GM12878 (cell line): ENCODE measurements at regions not wholly inside any gene's neighbourhood (a gene's known extent, or its start where the extent isn't known, plus 50 kb on each side); places are given as distances from the start of the nearest gene placed in this dataset.

ENCODE experiments used
- ATAC-seq: fragments of 200-7000 bp; cut with Tn5 transposase; 3 replicates; pipeline ENCODE4 v1.9.1; 2020; ENCODE audit warnings: mild to moderate bottlenecking, moderate library complexity
- BruUV-seq: library from RNA; stranded (reverse); fragments of 400-500 nt; replicated peaks from 2 replicates; lab custom pipeline; 2021; lab: Mats Ljungman, UMichigan
- CTCF ChIA-PET: fragments of 300-600 bp; sonication (Branson Sonifier 250); formaldehyde crosslinking; extraction: SDS; loops from one replicate; lab custom pipeline; 2021; ENCODE audit warnings: inconsistent platforms; lab: Yijun Ruan, JAX
- POLR2A ChIA-PET: fragments of 350-600 bp; formaldehyde crosslinking; extraction: SDS; loops from one replicate; lab custom pipeline; 2021; ENCODE audit warnings: inconsistent platforms; lab: Charles Lee
- RAD21 ChIA-PET: fragments of 300-600 bp; sonication (Branson Sonifier 250); formaldehyde crosslinking; loops from one replicate; lab custom pipeline; 2023; ENCODE audit warnings: antibody characterized with exemption; ENCODE audit not compliant: unreplicated experiment; lab: Charles Lee
- SMC1A ChIA-PET: fragments of 300-600 bp; sonication (Branson Sonifier 250); formaldehyde crosslinking; loops from one replicate; lab custom pipeline; 2023; ENCODE audit not compliant: unreplicated experiment, uncharacterized antibody; lab: Charles Lee
- DNase-seq: peaks from one replicate; pipeline ENCODE4 v3.0.0-alpha.2; 2011; ENCODE audit warnings: low read depth, low spot score
- FAIRE-seq: peaks from 3 replicates; lab custom pipeline; 2011; peaks lifted over from hg19 to GRCh38; lab: Jason Lieb, UNC
- H2AFZ ChIP-seq: 2 replicates; pipeline ENCODE4 v1.6.0; 2011; ENCODE audit warnings: low read depth, low read length, control low read depth; ENCODE audit not compliant: control insufficient read depth
- H3K27ac ChIP-seq: 2 replicates; pipeline ENCODE4 v1.5.1; 2011; ENCODE audit warnings: control low read depth; ENCODE audit not compliant: control insufficient read depth, insufficient read depth
- H3K27me3 ChIP-seq, 2 experiments: replicated peaks in 1 of 2; 2 replicates each; pipeline versions ENCODE4 v1.6.0 to v1.6.1; 2011; ENCODE audit warnings: low read length in 1 of 2; ENCODE audit not compliant: control insufficient read depth in 2 of 2, insufficient read depth in 2 of 2
- H3K36me3 ChIP-seq, 2 experiments: 2 replicates each; pipeline ENCODE4 v1.5.1; 2011; ENCODE audit warnings: low read length in 1 of 2; ENCODE audit not compliant: control insufficient read depth in 2 of 2, insufficient read depth in 2 of 2
- H3K4me1 ChIP-seq: 2 replicates; pipeline ENCODE4 v1.6.1; 2011; ENCODE audit warnings: mild to moderate bottlenecking, low read length, moderate library complexity, mixed read lengths; ENCODE audit not compliant: control insufficient read depth, insufficient read depth
- H3K4me2 ChIP-seq: 2 replicates; pipeline ENCODE4 v1.6.0; 2011; ENCODE audit warnings: control low read depth; ENCODE audit not compliant: control insufficient read depth, insufficient read depth
- H3K4me3 ChIP-seq: fragments of 200-600 bp; sonication (generic); 2 replicates; pipeline ENCODE4 v1.5.1; 2016
- H3K79me2 ChIP-seq: 2 replicates; pipeline ENCODE4 v1.6.0; 2011; ENCODE audit warnings: low read length; ENCODE audit not compliant: control insufficient read depth, insufficient read depth
- H3K9ac ChIP-seq: 2 replicates; pipeline ENCODE4 v1.8.0; 2011; ENCODE audit warnings: low read length, control low read depth, mixed read lengths; ENCODE audit not compliant: control insufficient read depth, insufficient read depth
- H3K9me3 ChIP-seq: replicated peaks from 3 replicates; pipeline ENCODE4 v1.5.1; 2011; ENCODE audit warnings: mild to moderate bottlenecking, low read length; ENCODE audit not compliant: control insufficient read depth, insufficient read depth
- H4K20me1 ChIP-seq: 2 replicates; pipeline ENCODE4 v1.6.0; 2011; ENCODE audit not compliant: control insufficient read depth, insufficient read depth
- CHD2 ChIP-seq: IDR thresholded peaks from 2 replicates; pipeline ENCODE4 v1.6.1; 2011; ENCODE audit warnings: low read depth, low read length, improper control_type of control experiment, borderline replicate concordance
- CREM ChIP-seq: IDR thresholded peaks from 2 replicates; pipeline ENCODE4 v1.6.1; 2014; ENCODE audit warnings: antibody characterized with exemption, low read depth
- FOXK2 ChIP-seq: fragments of 450-650 bp; IDR thresholded peaks from 2 replicates; pipeline ENCODE4 v1.6.1; 2017; ENCODE audit warnings: mild to moderate bottlenecking, moderate library complexity
- NFXL1 ChIP-seq: fragments of 450-650 bp; IDR thresholded peaks from 2 replicates; pipeline ENCODE4 v1.6.1; 2017; ENCODE audit warnings: antibody characterized with exemption, mild to moderate bottlenecking, borderline replicate concordance
- PAX5 ChIP-seq: IDR thresholded peaks from 2 replicates; pipeline ENCODE4 v1.6.1; 2011; ENCODE audit warnings: low read depth, low read length, borderline replicate concordance
- RAD51 ChIP-seq: fragments of 450-650 bp; IDR thresholded peaks from 2 replicates; pipeline ENCODE4 v1.6.1; 2016; ENCODE audit warnings: moderate library complexity, mild to moderate bottlenecking, inconsistent platforms
- SIN3A ChIP-seq: IDR thresholded peaks from 2 replicates; pipeline ENCODE4 v1.6.1; 2012; ENCODE audit warnings: low read depth, low read length, improper control_type of control experiment
- STAT3 ChIP-seq: IDR thresholded peaks from 2 replicates; pipeline ENCODE4 v1.6.1; 2011; ENCODE audit warnings: low read depth, low read length, improper control_type of control experiment
- WGBS: methylation state at CpG from one replicate; pipeline ENCODE4 v1.1.6; 2016; ENCODE audit warnings: low lambda C conversion rate; ENCODE audit not compliant: insufficient replicate concordance, insufficient coverage; ENCODE audit errors: missing lambda C conversion rate; 5-methylcytosine and 5-hydroxymethylcytosine counted together
- in situ Hi-C: fragments of 300-500 bp; cut with MboI; formaldehyde crosslinking; loops from 9 replicates; pipeline ENCODE4 v1.14.3; 2018; ENCODE audit warnings: mixed read lengths
- intact Hi-C: fragments of 100-400 bp; cut with micrococcal nuclease; formaldehyde crosslinking; loops from one replicate; pipeline ENCODE4 v1.14.2; 2022; ENCODE audit not compliant: unreplicated experiment
- TF ChIP-seq, protein P1 (sequence below): fragments of 450-650 bp; conservative IDR thresholded peaks from 2 replicates; pipeline ENCODE4 v1.6.1; 2017; ENCODE audit warnings: mild to moderate bottlenecking, moderate library complexity
- TF ChIP-seq, protein P2 (sequence below): fragments of 450-650 bp; IDR thresholded peaks from 2 replicates; pipeline ENCODE4 v1.6.1; 2017; ENCODE audit warnings: antibody characterized with exemption, mild to moderate bottlenecking, moderate library complexity

DNA sequence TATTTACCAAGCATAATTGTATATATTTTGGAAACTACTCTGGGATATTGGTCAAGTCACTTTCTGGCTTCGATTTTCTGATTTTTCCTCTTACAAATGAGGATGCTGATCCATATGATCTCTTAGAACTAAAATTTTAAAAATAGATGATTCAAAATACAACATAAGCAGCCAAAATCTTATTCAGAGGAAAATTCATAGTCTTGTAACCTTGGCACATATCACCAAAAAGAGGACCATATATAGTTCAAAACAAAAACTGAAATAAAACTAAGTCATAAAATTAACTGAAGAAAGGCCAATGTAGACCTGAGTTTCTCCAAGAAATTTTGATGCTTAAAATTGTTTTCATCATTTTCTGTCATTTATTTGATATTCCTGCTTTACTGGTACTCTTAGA is 768.3 kb downstream of the SORCS3 start (continued):
- no peak for TF ChIP-seq FOXK2
- TF ChIP-seq, all 136 proteins: peak for 0

DNA sequence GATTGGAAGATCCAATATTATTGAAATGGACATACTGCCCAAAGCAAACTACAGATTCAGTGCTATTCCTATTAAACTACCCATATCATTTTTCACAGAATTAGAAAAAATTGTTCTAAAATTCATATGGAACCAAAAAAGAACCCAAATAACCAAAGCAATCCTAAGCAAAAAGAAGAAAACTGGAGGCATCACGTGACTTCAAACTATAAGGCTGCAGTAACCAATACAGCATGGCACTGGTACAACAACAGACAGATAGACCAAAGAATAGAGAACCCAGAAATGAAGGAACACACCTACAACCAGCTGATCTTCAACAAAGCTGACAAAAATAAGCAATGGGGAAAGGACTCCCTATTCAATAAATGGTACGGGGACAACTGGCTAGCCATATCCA is 765.4 kb downstream of the SORCS3 start:
- no peak overlapping the region for H3K4me2 ChIP-seq
- SMC1A ChIA-PET, result no interaction called here
- DNase-seq, result no peak

DNA sequence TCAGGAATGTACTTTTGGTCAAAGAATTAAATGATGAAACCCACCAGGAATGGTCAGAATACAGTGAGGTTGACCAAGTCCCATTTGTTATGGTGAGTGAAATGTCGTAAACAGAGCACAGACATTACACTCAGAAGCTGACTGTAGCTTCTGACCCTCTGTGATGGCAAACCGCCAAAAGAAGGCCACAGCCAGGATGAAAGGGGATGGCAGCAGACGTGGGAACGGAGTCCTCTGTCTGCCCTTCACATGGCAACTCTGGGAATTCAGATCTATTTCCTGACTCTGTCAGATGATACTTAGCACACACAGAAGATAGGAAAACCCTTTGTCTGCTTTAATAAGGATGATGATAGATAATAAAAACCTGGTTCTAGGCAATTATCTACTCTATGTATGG is 757.1 kb downstream of the SORCS3 start:
- intact Hi-C loops, result no loop called here
- WGBS, result 50% methylated on average over 4 of the region's 4 CpGs
- Histone ChIP-seq H3K36me3 (no peaks in the 10 kb centered on the region), H4K20me1 (no peaks in the 10 kb centered on the region), H3K9ac (no peak overlapping the region), H3K9me3 (no peaks in the 10 kb centered on the region), H3K4me1 (no peaks in the 10 kb centered on the region), H3K27ac (no peak overlapping the region), H3K4me3 (no peak overlapping the region), H3K27me3 (no peaks in the 10 kb centered on the region), H2AFZ (no peak overlapping the region), H3K4me2 (no peak overlapping the region), H3K79me2 (no peaks in the 10 kb centered on the region)
- in situ Hi-C loops, result no loop called here
- ChIA-PET RAD21 (no interaction called here), CTCF (no interaction called here), SMC1A (interaction anchor here (0.6 kb wide), 1 partner anchor 178 kb away, joined by 3 read pairs; no protein-coding TSS in a partner anchor), POLR2A (no interaction called here)
- TF ChIP-seq, protein P1, sequence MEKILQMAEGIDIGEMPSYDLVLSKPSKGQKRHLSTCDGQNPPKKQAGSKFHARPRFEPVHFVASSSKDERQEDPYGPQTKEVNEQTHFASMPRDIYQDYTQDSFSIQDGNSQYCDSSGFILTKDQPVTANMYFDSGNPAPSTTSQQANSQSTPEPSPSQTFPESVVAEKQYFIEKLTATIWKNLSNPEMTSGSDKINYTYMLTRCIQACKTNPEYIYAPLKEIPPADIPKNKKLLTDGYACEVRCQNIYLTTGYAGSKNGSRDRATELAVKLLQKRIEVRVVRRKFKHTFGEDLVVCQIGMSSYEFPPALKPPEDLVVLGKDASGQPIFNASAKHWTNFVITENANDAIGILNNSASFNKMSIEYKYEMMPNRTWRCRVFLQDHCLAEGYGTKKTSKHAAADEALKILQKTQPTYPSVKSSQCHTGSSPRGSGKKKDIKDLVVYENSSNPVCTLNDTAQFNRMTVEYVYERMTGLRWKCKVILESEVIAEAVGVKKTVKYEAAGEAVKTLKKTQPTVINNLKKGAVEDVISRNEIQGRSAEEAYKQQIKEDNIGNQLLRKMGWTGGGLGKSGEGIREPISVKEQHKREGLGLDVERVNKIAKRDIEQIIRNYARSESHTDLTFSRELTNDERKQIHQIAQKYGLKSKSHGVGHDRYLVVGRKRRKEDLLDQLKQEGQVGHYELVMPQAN, result no peak
- TF ChIP-seq CHD2 (no peak), PAX5 (no peak), NFXL1 (no peak), STAT3 (no peak)
- TF ChIP-seq, protein P2, sequence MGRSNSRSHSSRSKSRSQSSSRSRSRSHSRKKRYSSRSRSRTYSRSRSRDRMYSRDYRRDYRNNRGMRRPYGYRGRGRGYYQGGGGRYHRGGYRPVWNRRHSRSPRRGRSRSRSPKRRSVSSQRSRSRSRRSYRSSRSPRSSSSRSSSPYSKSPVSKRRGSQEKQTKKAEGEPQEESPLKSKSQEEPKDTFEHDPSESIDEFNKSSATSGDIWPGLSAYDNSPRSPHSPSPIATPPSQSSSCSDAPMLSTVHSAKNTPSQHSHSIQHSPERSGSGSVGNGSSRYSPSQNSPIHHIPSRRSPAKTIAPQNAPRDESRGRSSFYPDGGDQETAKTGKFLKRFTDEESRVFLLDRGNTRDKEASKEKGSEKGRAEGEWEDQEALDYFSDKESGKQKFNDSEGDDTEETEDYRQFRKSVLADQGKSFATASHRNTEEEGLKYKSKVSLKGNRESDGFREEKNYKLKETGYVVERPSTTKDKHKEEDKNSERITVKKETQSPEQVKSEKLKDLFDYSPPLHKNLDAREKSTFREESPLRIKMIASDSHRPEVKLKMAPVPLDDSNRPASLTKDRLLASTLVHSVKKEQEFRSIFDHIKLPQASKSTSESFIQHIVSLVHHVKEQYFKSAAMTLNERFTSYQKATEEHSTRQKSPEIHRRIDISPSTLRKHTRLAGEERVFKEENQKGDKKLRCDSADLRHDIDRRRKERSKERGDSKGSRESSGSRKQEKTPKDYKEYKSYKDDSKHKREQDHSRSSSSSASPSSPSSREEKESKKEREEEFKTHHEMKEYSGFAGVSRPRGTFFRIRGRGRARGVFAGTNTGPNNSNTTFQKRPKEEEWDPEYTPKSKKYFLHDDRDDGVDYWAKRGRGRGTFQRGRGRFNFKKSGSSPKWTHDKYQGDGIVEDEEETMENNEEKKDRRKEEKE, result no peak
- FAIRE-seq (no peak), DNase-seq (no peak), ATAC-seq (no peak)
- no TSS peak for BruUV-seq

More for the DNA sequence above, 765.4 kb downstream of the SORCS3 start:
- ChIA-PET POLR2A (no interaction called here), CTCF (no interaction called here), RAD21 (no interaction called here)
- FAIRE-seq (no peak), ATAC-seq (no peak)
- Histone ChIP-seq H3K27me3 (no peaks in the 10 kb centered on the region), H4K20me1 (no peaks in the 10 kb centered on the region), H3K4me3 (no peak overlapping the region), H3K36me3 (no peaks in the 10 kb centered on the region), H2AFZ (no peak overlapping the region), H3K9me3 (no peaks in the 10 kb centered on the region), H3K4me1 (no peaks in the 10 kb centered on the region), H3K79me2 (no peaks in the 10 kb centered on the region), H3K27ac (no peak overlapping the region), H3K9ac (no peak overlapping the region)
- in situ Hi-C loops, result no loop called here
- 29% methylated on average over 2 of the region's 2 CpGs for WGBS
- TF ChIP-seq CREM, result no peak
- TF ChIP-seq RAD51, result peak; percentile 25; the same call in 1 of the 2 replicates
- no peak for TF ChIP-seq SIN3A
- no TSS peak for BruUV-seq
- intact Hi-C loops, result no loop called here
